Sigmoid colon (tissue), 6 donors: ENCODE measurements at regions not wholly inside any gene's neighbourhood (a gene's known extent, or its start where the extent isn't known, plus 50 kb on each side); places are given as distances from the start of the nearest gene placed in this dataset.
"Not testable (repeated sequence)": the region's sequence is repeated elsewhere in the genome, so short reads cannot be mapped to it uniquely, and the experiment has no call there.

Source experiments
- DNase-seq: peaks from one replicate; pipeline ENCODE4 v3.0.0-alpha.2; 2019
- H3K27ac ChIP-seq, 4 donors: fragments of 200-600 bp; sonication (generic); one replicate each; pipeline ENCODE4 v1.5.1; 2016 to 2019; ENCODE audit warnings: mild to moderate bottlenecking in 1 of 4
- H3K27me3 ChIP-seq, 3 donors: fragments of 200-600 bp; sonication (generic); one replicate each; pipeline ENCODE4 v1.5.1; 2019; ENCODE audit warnings: mild to moderate bottlenecking in 1 of 3
- H3K36me3 ChIP-seq, 4 donors: fragments of 200-600 bp; sonication (generic); one replicate each; pipeline ENCODE4 v1.5.1; 2016 to 2019
- H3K4me1 ChIP-seq, 4 donors: fragments of 200-600 bp; sonication (generic); one replicate each; pipeline ENCODE4 v1.5.1; 2017 to 2019
- H3K4me3 ChIP-seq, 4 donors: fragments of 200-600 bp; sonication (generic); one replicate each; pipeline ENCODE4 v1.5.1; 2017 to 2019; ENCODE audit warnings: mild to moderate bottlenecking in 2 of 4, moderate library complexity in 1 of 4
- H3K9me3 ChIP-seq, 4 donors: fragments of 200-600 bp in 3 of 4; sonication (generic) in 3 of 4; one replicate each; pipeline versions ENCODE4 v1.5.1 to v1.6.1; 2013 to 2019
- EP300 ChIP-seq, 4 donors: sonication (generic); formaldehyde crosslinking; IDR thresholded peaks; one replicate each; pipeline ENCODE4 v1.6.1; 2017; ENCODE audit warnings: antibody characterized with exemption in 4 of 4
- POLR2A ChIP-seq, 2 donors: fragments of 450-650 bp; IDR thresholded peaks; one replicate each; pipeline ENCODE4 v1.6.1; 2016; ENCODE audit warnings: antibody characterized with exemption in 2 of 2, mild to moderate bottlenecking in 2 of 2, moderate library complexity in 2 of 2
- POLR2AphosphoS5 ChIP-seq, 4 donors: sonication (generic); formaldehyde crosslinking; IDR thresholded peaks; one replicate each; pipeline ENCODE4 v1.6.1; 2017; ENCODE audit warnings: antibody characterized with exemption in 4 of 4
- WGBS, 2 donors: extraction: QIAGEN DNeasy Blood & Tissue Kit; methylation state at CpG; one replicate each; pipeline ENCODE4 v1.1.7; 2013; 5-methylcytosine and 5-hydroxymethylcytosine counted together
- intact Hi-C: fragments of 100-400 bp; cut with DNase I; formaldehyde crosslinking; loops from one replicate; pipeline ENCODE4 v1.15.1; 2023
- TF ChIP-seq, protein P1 (sequence below), 4 experiments: fragments of 450-650 bp in 3 of 4; fragments of 200-600 bp in 1 of 4; IDR thresholded peaks; one replicate each; pipeline ENCODE4 v1.5.1; 2016 to 2019; ENCODE audit warnings: antibody characterized with exemption in 4 of 4, mild to moderate bottlenecking in 3 of 4, moderate library complexity in 2 of 4
- donor health status: healthy with polysubstance abuse.
- donor health status: healthy.

GRCh38 chr11:92099183-92099582 is 125.4 kb upstream of the FAT3 start:
- peaks cover 0 to 7% (median 0%) of the 10 kb centered on the region in 4 donors for H3K4me1 ChIP-seq
- H3K27ac ChIP-seq, result no peak overlapping the region
- TF ChIP-seq POLR2A (IDR thresholded peaks at IDR 0.05), result no peak
- TF ChIP-seq EP300 (IDR thresholded peaks at IDR 0.05), result no peak
- TF ChIP-seq, protein P1, sequence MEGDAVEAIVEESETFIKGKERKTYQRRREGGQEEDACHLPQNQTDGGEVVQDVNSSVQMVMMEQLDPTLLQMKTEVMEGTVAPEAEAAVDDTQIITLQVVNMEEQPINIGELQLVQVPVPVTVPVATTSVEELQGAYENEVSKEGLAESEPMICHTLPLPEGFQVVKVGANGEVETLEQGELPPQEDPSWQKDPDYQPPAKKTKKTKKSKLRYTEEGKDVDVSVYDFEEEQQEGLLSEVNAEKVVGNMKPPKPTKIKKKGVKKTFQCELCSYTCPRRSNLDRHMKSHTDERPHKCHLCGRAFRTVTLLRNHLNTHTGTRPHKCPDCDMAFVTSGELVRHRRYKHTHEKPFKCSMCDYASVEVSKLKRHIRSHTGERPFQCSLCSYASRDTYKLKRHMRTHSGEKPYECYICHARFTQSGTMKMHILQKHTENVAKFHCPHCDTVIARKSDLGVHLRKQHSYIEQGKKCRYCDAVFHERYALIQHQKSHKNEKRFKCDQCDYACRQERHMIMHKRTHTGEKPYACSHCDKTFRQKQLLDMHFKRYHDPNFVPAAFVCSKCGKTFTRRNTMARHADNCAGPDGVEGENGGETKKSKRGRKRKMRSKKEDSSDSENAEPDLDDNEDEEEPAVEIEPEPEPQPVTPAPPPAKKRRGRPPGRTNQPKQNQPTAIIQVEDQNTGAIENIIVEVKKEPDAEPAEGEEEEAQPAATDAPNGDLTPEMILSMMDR (IDR thresholded peaks at IDR 0.05), result no peak
- TF ChIP-seq POLR2AphosphoS5 (IDR thresholded peaks at IDR 0.05), result no peak
- no peaks in the 10 kb centered on the region for H3K36me3 ChIP-seq
- H3K4me3 ChIP-seq, result no peak overlapping the region
- 61 to 81% methylated on average over 1 of the region's 1 CpG for WGBS, 2 donors
- DNase-seq, result no peak
- intact Hi-C loops, result no loop called here
- H3K9me3 ChIP-seq, result no peaks in the 10 kb centered on the region
- no peaks in the 10 kb centered on the region for H3K27me3 ChIP-seq

- 76 to 84% methylated on average over 2 of the region's 2 CpGs for WGBS, 2 donors
- no peaks in the 10 kb centered on the region for H3K9me3 ChIP-seq
- no peak for DNase-seq
- TF ChIP-seq POLR2AphosphoS5 (IDR thresholded peaks at IDR 0.05), result no peak
- TF ChIP-seq, protein P1 (IDR thresholded peaks at IDR 0.05), result no peak
- no peak for TF ChIP-seq POLR2A (IDR thresholded peaks at IDR 0.05)
- TF ChIP-seq EP300 (IDR thresholded peaks at IDR 0.05), result no peak
- H3K27me3 ChIP-seq, result no peaks in the 10 kb centered on the region
- H3K4me3 ChIP-seq, result no peak overlapping the region
- H3K27ac ChIP-seq, result no peak overlapping the region
- intact Hi-C loops, result no loop called here
- peaks cover 0 to 7% (median 0%) of the 10 kb centered on the region in 4 donors for H3K4me1 ChIP-seq
- H3K36me3 ChIP-seq, result no peaks in the 10 kb centered on the region
These were observed 126.4 kb upstream of the FAT3 start for GRCh38 chr11:92098172-92098571.

- Histone ChIP-seq H3K4me1 (peaks cover 0 to 7% (median 0%) of the 10 kb centered on the region in 4 donors), H3K4me3 (no peak overlapping the region), H3K27me3 (no peaks in the 10 kb centered on the region), H3K36me3 (no peaks in the 10 kb centered on the region), H3K9me3 (no peaks in the 10 kb centered on the region), H3K27ac (no peak overlapping the region)
- 60 to 72% methylated on average over 5 of the region's 5 CpGs for WGBS, 2 donors
- TF ChIP-seq POLR2A (IDR thresholded peaks at IDR 0.05), result no peak
- TF ChIP-seq, protein P1 (IDR thresholded peaks at IDR 0.05), result no peak
- intact Hi-C loops, result no loop called here
- DNase-seq, result no peak
These were observed 136.7 kb upstream of the FAT3 start for GRCh38 chr11:92087725-92088537.

DNA sequence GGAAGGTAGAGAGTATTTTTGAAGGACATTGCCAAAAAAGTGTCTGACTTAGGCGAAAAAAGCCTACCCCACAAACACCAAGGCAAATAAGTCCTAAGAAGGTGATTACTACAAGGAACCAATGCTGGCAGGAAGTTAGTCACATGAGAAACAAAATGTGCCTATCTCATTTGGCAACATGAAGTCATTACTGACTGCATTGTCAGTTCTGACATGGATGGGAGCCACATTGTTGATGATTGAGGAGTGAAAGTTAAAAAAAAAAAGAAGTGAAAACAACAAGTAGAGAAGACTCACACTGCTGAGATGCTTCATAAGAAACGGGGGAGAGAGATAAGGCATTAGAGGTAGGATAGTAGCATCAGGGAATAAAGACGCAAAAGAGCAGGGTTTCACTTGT is 141.5 kb upstream of the FAT3 start:
- TF ChIP-seq POLR2AphosphoS5 (IDR thresholded peaks at IDR 0.05) (no peak), EP300 (IDR thresholded peaks at IDR 0.05) (no peak), POLR2A (IDR thresholded peaks at IDR 0.05) (no peak)
- TF ChIP-seq, protein P1 (IDR thresholded peaks at IDR 0.05), result no peak
- H3K36me3 ChIP-seq, result no peaks in the 10 kb centered on the region
- H3K4me3 ChIP-seq, result no peak overlapping the region
- no peaks in the 10 kb centered on the region for H3K9me3 ChIP-seq
- intact Hi-C loops, result no loop called here
- H3K4me1 ChIP-seq, result peaks cover 0 to 2% (median 0%) of the 10 kb centered on the region in 4 donors
- no peaks in the 10 kb centered on the region for H3K27me3 ChIP-seq
- no peak for DNase-seq
- WGBS, 2 donors, result 60 to 68% methylated on average over 3 of the region's 3 CpGs
- H3K27ac ChIP-seq, result no peak overlapping the region

GRCh38 chr11:92082652-92083051 is 142.0 kb upstream of the FAT3 start:
- Histone ChIP-seq H3K4me3 (no peak overlapping the region), H3K4me1 (no peaks in the 10 kb centered on the region), H3K36me3 (no peaks in the 10 kb centered on the region), H3K27me3 (no peaks in the 10 kb centered on the region), H3K9me3 (no peaks in the 10 kb centered on the region), H3K27ac (no peak overlapping the region)
- TF ChIP-seq POLR2AphosphoS5 (IDR thresholded peaks at IDR 0.05) (no peak), EP300 (IDR thresholded peaks at IDR 0.05) (no peak), POLR2A (IDR thresholded peaks at IDR 0.05) (no peak)
- TF ChIP-seq, protein P1 (IDR thresholded peaks at IDR 0.05), result no peak
- intact Hi-C loops, result no loop called here
- DNase-seq, result no peak

DNA sequence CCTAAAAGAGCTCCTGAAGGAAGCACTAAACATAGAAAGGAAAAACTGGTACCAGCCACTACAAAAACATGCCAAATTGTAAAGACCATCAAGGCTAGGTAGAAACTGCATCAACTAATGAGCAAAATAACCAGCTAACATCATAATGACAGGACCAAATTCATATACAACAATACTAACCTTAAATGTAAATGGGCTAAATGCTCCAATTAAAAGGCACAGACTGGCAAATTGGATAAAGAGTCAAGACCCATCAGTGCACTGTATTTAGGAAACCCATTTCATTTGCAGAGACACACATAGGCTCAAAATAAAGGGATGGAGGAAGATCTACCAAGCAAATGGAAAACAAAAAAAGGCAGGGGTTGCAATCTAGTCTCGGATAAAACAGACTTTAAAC is 150.1 kb upstream of the FAT3 start:
- H3K36me3 ChIP-seq, H3K9me3 ChIP-seq, H3K27ac ChIP-seq, H3K4me1 ChIP-seq, intact Hi-C loops, H3K27me3 ChIP-seq, H3K4me3 ChIP-seq, DNase-seq: not testable (repeated sequence)
- WGBS, 2 donors, result 89 to 93% methylated on average over 1 of the region's 1 CpG
